HG03342 (cell line): ENCODE measurements at regions not wholly inside any gene's neighbourhood (a gene's known extent, or its start where the extent isn't known, plus 50 kb on each side); places are given as distances from the start of the nearest gene placed in this dataset.
"Not testable (repeated sequence)": the region's sequence is repeated elsewhere in the genome, so short reads cannot be mapped to it uniquely, and the experiment has no call there.

Experiments
- ATAC-seq: cut with Tn5 transposase; IDR thresholded peaks from one replicate; pipeline ENCODE4 v1.9.1; 2021; ENCODE audit warnings: mild to moderate bottlenecking, moderate library complexity; ENCODE audit not compliant: unreplicated experiment

GRCh38 chr12:68387338-68387737 is 55.2 kb upstream of the MDM1 start:
- ATAC-seq: no peak

DNA sequence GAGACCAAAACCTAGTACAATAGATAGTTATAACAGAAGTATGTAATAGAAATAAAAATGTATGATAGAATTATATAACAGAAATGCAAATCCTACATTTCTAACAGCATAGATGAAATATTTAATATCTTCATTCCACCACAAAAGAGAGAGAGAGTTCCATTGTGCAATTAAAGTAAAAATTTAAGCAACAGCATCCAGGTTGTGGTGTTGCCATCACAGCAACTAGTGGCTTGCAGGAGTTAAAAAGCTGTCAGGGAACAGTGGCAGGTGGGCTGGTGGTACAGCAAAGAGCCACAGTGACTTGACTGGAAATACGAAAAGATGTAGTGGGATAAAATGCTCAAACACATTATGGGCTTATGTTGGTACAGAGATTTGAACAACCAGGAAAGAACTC is 57.1 kb upstream of the MDM1 start:
- no peak for ATAC-seq

DNA sequence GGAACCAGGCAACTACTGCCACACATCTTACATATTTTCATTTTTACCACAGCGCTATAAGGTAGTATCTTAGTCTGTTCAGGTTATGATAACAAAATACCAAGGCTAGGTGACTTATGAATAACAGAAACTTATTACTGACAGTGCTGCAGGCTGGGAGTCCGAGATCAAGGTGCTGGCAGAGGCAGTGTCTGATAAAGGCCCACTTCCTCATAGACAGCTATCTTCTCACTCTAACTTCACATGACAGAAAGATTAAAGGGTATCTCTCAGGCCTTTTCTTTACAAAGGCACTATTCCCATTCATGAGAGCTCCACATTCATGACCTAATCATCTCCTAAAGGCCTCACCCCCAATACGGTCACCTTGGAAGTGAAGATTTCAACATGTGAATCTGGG is 59.8 kb upstream of the MDM1 start:
- no peak for ATAC-seq

DNA sequence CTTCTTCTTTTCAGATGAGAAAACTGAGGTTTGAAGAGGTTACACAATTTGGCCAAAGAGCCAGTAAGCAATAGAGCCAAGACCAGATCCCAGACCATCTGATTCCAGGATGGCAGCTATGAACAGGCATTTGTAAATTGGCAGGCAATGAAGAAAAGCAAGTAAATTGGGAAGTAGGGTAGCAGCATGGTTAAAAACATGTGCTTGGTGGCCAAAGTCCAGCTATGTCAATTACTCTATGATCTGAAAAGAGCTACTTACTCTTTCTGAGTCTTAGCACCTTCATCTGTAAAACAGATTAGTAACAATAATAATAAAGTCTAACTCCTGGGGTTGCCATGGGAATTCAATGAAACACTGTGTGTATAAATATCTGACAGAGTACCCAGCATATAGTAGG is 60.2 kb upstream of the MDM1 start:
- ATAC-seq: no peak

DNA sequence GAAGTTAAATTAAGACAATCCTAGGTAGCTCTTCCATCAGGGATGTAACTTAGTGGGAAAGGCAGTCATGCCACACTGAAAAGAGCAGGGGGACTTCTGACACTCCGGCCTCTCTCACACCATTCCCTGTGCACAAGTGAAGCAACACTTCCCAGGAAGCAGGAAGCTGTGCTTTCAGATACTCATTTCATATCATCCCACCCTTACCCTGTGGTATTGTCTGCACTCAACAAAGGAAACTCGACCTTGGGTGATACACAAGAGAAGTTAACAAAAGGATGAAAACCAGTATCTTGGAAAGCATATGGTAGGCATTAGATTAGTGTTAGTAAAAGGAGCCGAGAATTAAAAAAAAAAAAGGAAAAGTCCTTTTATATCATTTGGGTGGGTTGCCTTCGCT is 61.3 kb upstream of the MDM1 start:
- ATAC-seq: no peak

- no peak for ATAC-seq
These were observed 65.5 kb upstream of the MDM1 start for GRCh38 chr12:68397566-68398158.

DNA sequence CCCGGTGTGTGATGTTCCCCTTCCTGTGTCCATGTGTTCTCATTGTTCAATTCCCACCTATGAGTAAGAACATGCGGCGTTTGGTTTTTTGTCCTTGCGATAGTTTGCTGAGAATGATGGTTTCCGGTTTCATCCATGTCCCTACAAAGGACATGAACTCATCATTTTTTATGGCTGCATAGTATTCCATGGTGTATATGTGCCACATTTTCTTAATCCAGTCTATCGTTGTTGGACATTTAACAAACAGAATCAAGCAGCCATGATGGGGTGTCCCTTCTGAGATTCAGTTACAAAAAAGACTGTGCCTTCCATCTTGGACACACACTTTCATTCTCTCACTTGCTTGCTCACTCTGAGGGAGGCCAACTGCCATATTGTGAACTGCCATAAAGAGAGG is 66.5 kb upstream of the MDM1 start:
- not testable (repeated sequence) for ATAC-seq

GRCh38 chr12:68400226-68400829 is 68.2 kb upstream of the MDM1 start:
- no peak for ATAC-seq

DNA sequence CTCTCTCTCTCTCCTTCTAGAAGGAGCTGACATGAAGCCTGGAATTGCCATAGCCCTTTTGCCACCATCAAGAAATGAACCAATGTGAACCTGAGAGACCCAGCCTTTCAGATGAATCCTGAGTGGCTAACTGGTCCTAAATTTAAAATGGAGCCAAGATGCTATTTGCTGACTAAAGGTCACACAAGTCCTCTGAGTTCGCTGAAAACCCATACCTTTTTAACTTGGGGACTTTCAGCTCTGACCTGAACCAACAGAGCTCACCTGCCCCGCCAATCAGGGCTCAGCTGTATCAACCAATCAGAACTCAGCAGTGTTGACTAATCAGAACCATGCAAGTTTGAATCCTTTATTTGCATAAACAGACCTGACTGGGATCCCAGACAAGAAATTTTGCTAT is 70.3 kb upstream of the MDM1 start:
- no peak for ATAC-seq

DNA sequence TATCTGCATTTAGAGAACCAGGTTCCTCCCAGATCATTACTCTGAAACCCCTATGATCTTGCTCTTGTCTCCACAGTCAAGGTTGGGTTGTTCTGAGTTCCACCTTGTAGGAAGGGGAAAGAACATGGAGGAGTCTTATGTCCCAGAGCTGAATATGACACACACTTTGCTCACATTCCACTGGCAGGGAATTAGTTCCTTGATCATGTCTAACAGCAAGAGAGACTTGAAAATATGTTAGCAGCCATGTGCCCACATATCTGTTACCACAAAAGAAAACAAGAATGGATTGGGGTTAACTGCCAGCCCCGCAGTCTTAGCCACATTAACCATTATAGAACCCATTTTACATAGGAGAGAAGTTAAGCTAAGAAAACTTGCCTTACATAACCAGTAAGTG is 71.1 kb upstream of the MDM1 start:
- ATAC-seq: no peak

DNA sequence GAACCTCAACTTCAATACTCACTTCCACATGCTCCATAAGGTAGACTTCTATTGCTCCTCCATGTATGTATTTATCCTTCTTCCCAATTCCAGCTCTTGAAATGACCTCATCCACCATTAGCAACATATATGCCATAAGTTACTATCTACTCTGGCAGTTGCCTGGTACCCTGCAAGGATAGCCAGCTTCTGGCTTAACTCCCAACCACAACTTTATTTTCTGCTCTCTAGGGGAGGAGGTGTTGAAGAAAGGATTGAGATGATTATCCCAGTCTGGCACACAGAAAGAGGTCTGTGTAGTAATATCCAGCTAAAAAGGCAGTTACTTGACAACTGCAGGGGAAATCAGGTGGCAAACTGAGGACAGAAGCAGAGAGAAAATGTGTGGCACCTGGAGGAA is 71.5 kb upstream of the MDM1 start:
- ATAC-seq: no peak

DNA sequence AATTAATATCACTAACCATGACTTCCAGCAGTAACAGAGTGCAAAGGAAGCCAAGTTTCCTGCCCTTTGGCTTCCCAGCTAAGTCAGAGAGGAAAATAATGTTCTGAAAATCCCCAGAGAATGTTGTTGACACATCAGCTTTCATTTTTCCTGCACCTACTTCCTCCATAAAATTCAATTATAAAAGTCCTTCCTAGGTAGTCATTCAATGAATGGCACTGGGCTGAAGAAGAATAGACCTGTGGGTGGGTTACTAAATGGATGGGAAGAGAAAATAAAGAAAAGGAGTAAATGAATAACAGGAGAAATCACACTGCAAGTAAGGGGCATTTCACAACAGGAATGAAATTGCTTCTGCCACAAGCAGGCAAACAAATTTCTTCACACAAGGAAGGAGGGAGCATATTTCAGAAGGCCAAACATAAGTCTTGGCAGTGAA is 73.2 kb upstream of the MDM1 start:
- no peak for ATAC-seq

GRCh38 chr12:68406134-68406576 is 74.0 kb upstream of the MDM1 start:
- no peak for ATAC-seq

- ATAC-seq: no peak
These were observed 74.7 kb upstream of the MDM1 start for GRCh38 chr12:68406911-68407310.

DNA sequence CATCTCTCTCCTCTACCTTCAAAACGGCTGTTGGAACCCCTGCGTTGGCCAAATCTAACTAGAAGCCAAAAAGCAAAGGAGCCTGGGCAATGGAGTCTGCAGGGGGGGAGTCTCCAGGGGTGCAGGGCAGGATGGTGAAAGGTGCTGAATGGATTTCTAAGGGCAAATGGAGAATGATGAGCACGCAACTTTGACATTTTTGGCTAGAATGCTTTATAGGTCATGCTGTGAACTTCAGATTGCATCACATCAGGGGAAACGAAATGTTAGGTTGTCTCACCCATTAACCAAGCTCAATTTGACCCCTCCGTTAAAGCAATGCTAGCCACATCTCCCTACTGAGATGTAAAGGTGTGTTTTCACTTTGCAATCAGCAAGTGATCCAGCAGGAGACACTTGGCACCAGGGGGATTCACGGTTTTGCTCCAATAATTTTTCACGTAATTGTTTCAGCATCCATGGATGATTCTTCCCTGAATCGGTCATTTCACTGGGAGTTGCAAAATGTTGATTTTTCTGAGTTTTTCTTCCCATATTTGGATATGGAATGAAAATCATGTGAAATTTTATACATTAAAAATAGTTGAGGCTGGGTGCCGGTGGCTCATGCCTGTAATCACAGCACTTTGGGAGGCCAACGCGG is 78.0 kb upstream of the MDM1 start:
- ATAC-seq: no peak

DNA sequence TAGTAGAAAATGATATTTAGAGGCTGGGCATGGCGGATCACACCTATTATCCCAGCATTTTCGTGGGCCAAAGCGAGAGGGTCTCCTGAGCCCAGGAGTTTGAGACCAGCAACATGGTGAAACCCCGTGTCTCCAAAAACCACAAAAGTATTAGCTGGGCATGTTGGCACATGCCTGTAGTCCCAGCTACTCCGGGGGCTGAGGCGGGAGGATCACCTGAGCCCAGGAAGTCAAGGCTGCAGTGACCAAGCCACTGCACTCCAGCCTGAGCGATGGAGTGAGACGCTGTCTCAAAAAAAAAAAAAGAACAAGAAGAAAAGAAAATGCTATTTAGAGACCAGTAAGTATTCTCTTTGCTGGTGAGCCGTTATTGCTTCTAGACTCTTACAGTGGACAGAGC is 79.2 kb upstream of the MDM1 start:
- ATAC-seq: no peak

GRCh38 chr12:68414988-68415387 is 82.8 kb upstream of the MDM1 start:
- ATAC-seq: no peak

DNA sequence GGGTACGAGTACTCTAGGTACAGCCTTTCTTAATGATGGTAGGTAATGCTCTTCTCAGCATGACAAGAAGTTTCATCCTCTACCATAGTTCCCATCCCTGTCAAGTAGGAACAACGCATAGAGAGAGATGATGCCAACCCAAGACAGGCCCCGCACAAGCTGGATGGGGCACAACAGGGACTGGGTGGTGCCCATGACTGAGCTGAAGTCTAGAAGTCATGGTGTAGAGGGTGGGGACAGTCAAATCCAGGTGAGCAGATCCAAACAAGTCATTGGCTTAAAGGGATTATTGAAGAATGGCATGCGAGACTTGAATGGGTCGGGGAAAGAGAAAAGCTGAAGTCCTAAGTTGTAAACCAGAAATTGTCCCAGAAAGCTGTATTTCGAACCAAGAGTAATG is 84.2 kb upstream of the MDM1 start:
- no peak for ATAC-seq

DNA sequence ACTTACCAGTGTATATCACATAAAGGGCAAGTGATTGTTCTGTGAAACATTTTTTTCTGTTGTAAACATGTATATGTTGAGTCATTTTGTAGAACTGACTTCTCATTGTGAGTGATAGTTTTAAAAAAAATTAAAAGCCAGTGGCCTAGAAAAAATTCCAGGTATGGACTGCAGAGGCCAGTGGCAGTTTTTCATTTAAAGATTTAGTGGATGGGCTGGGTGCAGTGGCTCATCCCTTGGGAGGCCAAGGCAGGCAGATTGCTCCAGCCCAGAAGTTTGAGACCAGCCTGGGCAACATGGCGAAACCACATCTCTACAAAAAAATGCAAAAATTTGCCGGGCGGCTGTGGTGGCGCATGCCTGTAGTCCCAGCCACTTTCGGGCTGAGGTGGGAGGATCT is 84.7 kb upstream of the MDM1 start:
- no peak for ATAC-seq

DNA sequence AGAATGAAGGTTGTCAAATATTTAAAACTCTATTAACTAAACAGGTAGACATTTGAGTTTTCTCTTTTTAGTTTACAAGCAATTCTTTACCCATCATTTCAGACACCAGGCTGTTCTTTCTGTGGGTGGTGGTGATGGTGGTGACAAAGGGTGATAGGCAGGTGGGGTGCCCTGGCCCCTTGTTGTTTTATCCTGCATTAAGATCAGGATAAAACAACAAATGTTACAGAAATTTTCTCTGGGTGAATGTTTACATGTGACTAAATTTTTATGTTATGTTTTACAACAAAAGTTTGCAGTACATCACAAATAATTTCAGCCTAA is 85.9 kb upstream of the MDM1 start:
- ATAC-seq: no peak

DNA sequence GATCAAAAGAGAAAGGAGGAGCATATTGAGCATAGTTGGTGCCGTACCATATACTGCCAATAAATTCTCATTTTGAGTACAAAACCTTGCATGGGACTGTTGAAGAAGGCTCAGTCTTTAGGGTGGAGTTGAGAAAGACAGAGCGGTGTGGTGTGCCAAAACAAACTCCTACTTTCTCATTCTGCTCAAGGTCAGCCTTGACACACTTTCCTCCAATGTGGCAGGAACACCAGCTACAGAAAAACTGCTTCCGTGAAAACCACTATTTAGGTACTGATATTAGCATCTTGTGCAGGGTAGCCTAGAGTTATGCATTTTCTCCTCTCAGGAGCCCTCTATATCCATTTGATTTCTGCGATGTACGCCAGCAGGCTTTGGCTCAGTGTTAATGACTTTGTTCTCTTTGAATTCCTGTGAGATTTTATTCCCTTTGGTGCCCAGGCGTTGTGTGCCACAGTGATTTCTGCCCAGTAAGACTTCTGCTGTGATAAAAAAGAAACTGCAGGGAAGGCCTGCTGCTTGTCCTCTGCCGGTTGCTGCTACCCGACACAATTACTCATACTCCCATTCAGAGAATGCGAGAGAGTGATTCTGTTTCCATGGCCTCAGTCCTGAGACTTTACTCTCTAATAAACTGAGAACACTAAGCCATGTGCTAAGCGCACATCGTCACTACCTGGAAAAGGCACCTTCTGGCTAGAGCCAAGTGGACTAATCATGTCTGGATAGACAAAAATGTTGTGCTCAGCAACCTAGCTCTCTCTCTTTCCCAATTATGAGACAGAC is 88.3 kb upstream of the MDM1 start:
- ATAC-seq: no peak

GRCh38 chr12:68422159-68422558 is 90.0 kb upstream of the MDM1 start:
- ATAC-seq: no peak
